Lung (tissue), 11 donors: ENCODE measurements at regions not wholly inside any gene's neighbourhood (a gene's known extent, or its start where the extent isn't known, plus 50 kb on each side); places are given as distances from the start of the nearest gene placed in this dataset.

Experiments
- ATAC-seq: fragments of 200-7000 bp; cut with Tn5 transposase; one replicate; pipeline ENCODE4 v1.9.1; 2020; ENCODE audit warnings: moderate number of reproducible peaks; ENCODE audit not compliant: insufficient read depth, low FRiP score
- DNase-seq, 3 donors: peaks; one replicate each; pipeline ENCODE4 v3.0.0-alpha.2; 2013 to 2017
- H3K27ac ChIP-seq, 2 donors: one replicate each; pipeline ENCODE4 v1.5.1; 2013; ENCODE audit warnings: mild to moderate bottlenecking in 2 of 2, moderate library complexity in 2 of 2, control low read depth in 1 of 2, inconsistent platforms in 1 of 2, low read depth in 1 of 2, low read length in 1 of 2
- H3K27me3 ChIP-seq, 3 donors: one replicate each; pipeline ENCODE4 v1.5.1; 2013; ENCODE audit warnings: low read length in 2 of 3; ENCODE audit not compliant: control insufficient read depth in 3 of 3, insufficient read depth in 3 of 3
- H3K36me3 ChIP-seq, 4 donors: one replicate each; pipeline ENCODE4 v1.5.1; 2013; ENCODE audit warnings: low read length in 4 of 4, mild to moderate bottlenecking in 1 of 4, moderate library complexity in 1 of 4; ENCODE audit not compliant: control insufficient read depth in 4 of 4, insufficient read depth in 4 of 4
- H3K4me1 ChIP-seq, 5 donors: one replicate each; pipeline ENCODE4 v1.5.1; 2013; ENCODE audit warnings: low read length in 5 of 5, mild to moderate bottlenecking in 2 of 5, moderate library complexity in 1 of 5; ENCODE audit not compliant: control insufficient read depth in 5 of 5, insufficient read depth in 5 of 5
- H3K4me3 ChIP-seq: one replicate; pipeline ENCODE4 v1.5.1; 2013; ENCODE audit warnings: mild to moderate bottlenecking, control low read depth, moderate library complexity
- H3K9ac ChIP-seq, 2 donors: one replicate each; pipeline ENCODE4 v1.5.1; 2013; ENCODE audit warnings: low read length in 2 of 2, control low read depth in 1 of 2; ENCODE audit not compliant: insufficient read depth in 1 of 2
- H3K9me3 ChIP-seq, 4 donors: one replicate each; pipeline ENCODE4 v1.5.1; 2013; ENCODE audit warnings: low read length in 3 of 4, mild to moderate bottlenecking in 1 of 4, moderate library complexity in 1 of 4; ENCODE audit not compliant: control insufficient read depth in 4 of 4, insufficient read depth in 3 of 4
- WGBS, 2 donors: extraction: QIAGEN DNeasy Blood & Tissue Kit; methylation state at CpG; one replicate each; pipeline ENCODE4 v1.1.7; 2013; 5-methylcytosine and 5-hydroxymethylcytosine counted together
- TF ChIP-seq, protein P1 (sequence below): IDR thresholded peaks from 2 replicates; pipeline ENCODE4 v1.5.1; 2012; ENCODE audit warnings: mild to moderate bottlenecking; ENCODE audit errors: control extremely low read depth, extremely low read depth
- donor health status: control.
- donor health status: control.
- donor health status: Bipolar disorder and iron deficiency.
- donor health status: healthy.
- donor health status: DM: yes; HTN: yes; CAD: no.

GRCh38 chr12:41794336-41794735 is 350.3 kb downstream of the GXYLT1 start:
- TF ChIP-seq, protein P1, sequence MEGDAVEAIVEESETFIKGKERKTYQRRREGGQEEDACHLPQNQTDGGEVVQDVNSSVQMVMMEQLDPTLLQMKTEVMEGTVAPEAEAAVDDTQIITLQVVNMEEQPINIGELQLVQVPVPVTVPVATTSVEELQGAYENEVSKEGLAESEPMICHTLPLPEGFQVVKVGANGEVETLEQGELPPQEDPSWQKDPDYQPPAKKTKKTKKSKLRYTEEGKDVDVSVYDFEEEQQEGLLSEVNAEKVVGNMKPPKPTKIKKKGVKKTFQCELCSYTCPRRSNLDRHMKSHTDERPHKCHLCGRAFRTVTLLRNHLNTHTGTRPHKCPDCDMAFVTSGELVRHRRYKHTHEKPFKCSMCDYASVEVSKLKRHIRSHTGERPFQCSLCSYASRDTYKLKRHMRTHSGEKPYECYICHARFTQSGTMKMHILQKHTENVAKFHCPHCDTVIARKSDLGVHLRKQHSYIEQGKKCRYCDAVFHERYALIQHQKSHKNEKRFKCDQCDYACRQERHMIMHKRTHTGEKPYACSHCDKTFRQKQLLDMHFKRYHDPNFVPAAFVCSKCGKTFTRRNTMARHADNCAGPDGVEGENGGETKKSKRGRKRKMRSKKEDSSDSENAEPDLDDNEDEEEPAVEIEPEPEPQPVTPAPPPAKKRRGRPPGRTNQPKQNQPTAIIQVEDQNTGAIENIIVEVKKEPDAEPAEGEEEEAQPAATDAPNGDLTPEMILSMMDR: no peak
- ATAC-seq (no peak), DNase-seq (peak in 2 of 3 donors; percentile 10 to 11)
- H3K4me3 ChIP-seq: no peak overlapping the region
- 32 to 34% methylated on average over 2 of the region's 2 CpGs for WGBS, 2 donors
- peaks cover 0 to 22% (median 0%) of the 10 kb centered on the region in 5 donors for H3K4me1 ChIP-seq
- no peak overlapping the region for H3K9ac ChIP-seq
- no peaks in the 10 kb centered on the region for H3K36me3 ChIP-seq
- H3K27me3 ChIP-seq: no peaks in the 10 kb centered on the region
- H3K27ac ChIP-seq: no peak overlapping the region
- H3K9me3 ChIP-seq: peaks cover 0 to 5% (median 5%) of the 10 kb centered on the region in 4 donors

GRCh38 chr12:41784957-41785356 is 359.7 kb downstream of the GXYLT1 start:
- H3K27ac ChIP-seq: no peak overlapping the region
- H3K4me3 ChIP-seq: no peak overlapping the region
- TF ChIP-seq, protein P1: no peak
- H3K4me1 ChIP-seq: peaks cover 0 to 1% (median 0%) of the 10 kb centered on the region in 5 donors
- ATAC-seq (no peak), DNase-seq (no peak)
- H3K9ac ChIP-seq: no peak overlapping the region
- WGBS, 2 donors: 86 to 87% methylated on average over 2 of the region's 2 CpGs
- H3K9me3 ChIP-seq: no peaks in the 10 kb centered on the region
- no peaks in the 10 kb centered on the region for H3K27me3 ChIP-seq
- no peaks in the 10 kb centered on the region for H3K36me3 ChIP-seq

DNA sequence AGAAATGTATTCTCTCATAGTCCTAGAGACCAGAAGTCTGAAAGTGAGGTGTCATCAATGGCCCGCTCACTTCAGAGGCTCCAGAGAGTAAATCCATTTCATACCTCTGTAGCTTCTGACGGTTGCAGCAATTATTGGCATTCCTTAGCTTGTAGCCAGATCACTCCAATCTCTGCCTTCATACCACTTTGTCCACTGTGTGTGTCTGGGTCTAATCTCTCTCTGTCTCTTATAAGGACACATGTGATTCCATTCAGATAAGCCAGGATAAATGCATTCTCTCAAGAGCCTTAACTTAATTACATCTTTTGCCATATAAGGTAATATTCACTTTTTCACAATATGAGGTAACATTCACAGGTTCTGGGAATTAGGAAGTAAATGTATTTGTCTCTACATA is 365.7 kb downstream of the GXYLT1 start:
- WGBS, 2 donors: 69 to 98% methylated on average over 2 of the region's 2 CpGs
- H3K27me3 ChIP-seq: no peaks in the 10 kb centered on the region

More for the DNA sequence above, 365.7 kb downstream of the GXYLT1 start:
- no peak overlapping the region for H3K9ac ChIP-seq
- no peak overlapping the region for H3K4me3 ChIP-seq
- H3K27ac ChIP-seq: no peak overlapping the region
- H3K36me3 ChIP-seq: no peaks in the 10 kb centered on the region
- DNase-seq: no peak
- ATAC-seq: no peak
- peaks cover 0 to 1% (median 0%) of the 10 kb centered on the region in 5 donors for H3K4me1 ChIP-seq
- no peaks in the 10 kb centered on the region for H3K9me3 ChIP-seq
- TF ChIP-seq, protein P1: no peak
